Effector CD8-positive, alpha-beta T cell (primary cell): ENCODE measurements at regions not wholly inside any gene's neighbourhood (a gene's known extent, or its start where the extent isn't known, plus 50 kb on each side); places are given as distances from the start of the nearest gene placed in this dataset.
"Not testable (repeated sequence)": the region's sequence is repeated elsewhere in the genome, so short reads cannot be mapped to it uniquely, and the experiment has no call there.

Experiments used
- DNase-seq: peaks from one replicate; lab custom pipeline; 2025; lab: John Stamatoyannopoulos, UW

DNA sequence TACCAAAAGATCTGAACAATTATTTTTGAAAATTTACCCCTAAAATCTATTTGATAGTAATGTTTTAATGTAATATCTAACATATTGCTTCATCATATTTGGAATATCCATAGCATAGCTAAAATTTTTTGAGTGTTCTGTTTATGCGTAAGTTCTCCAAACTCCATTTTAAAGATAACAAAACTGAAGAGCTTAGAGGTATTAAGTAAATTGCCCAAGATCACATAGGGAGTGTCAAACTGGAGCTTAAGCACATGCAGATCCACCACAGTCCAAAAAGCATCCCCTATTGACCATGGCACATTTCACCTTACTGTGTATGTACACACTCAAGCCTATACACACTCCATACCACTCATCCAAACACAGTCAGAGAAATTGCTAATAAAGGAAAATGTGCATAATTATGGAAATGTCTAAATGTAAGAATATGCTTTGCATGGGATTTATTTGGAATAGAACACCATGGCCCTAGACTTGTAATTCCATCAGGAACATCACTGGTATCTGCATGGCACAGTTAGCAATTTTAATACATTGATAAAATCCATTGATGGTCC, 85.2 kb upstream of the TGFBR2 start:
- no peak for DNase-seq

DNA sequence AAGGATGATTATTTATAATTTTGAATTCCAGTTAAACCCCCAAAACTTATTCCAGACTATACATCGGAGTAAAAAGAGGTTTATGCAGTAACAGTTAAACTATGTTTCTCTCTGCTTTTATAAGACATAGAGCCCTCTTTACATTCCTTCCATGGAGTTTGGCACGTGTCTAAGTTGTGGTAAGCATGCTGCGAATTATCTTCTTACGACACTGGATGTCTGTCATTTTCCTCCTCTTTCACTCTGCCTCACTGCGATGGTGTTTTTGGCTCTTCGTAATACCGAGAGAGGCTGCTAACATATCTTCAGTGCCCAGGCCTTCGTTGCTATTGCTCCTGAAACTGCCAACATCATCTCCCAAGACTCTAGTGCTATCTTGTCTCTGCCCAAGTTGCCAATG, 83.9 kb upstream of the TGFBR2 start:
- DNase-seq: no peak

DNA sequence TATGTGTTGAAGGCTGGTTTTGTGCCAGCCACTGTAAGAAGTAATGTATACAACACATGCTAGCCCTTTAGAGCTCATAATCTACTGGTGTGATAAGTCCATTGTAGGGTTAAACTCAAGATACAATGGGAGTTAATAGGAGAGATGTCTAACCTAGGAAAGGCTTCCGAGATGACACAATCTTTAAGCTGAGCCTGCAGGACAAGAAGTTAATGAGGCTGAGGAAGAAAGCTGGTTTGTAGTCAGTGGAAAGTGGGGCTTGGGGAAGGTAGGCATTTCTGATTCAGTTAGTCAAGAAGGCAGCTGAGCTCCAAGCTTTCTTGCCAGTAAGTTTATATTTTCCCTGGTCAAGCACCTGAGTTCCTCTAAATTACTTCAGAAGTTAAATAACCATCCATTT, 83.0 kb upstream of the TGFBR2 start:
- DNase-seq: no peak

DNA sequence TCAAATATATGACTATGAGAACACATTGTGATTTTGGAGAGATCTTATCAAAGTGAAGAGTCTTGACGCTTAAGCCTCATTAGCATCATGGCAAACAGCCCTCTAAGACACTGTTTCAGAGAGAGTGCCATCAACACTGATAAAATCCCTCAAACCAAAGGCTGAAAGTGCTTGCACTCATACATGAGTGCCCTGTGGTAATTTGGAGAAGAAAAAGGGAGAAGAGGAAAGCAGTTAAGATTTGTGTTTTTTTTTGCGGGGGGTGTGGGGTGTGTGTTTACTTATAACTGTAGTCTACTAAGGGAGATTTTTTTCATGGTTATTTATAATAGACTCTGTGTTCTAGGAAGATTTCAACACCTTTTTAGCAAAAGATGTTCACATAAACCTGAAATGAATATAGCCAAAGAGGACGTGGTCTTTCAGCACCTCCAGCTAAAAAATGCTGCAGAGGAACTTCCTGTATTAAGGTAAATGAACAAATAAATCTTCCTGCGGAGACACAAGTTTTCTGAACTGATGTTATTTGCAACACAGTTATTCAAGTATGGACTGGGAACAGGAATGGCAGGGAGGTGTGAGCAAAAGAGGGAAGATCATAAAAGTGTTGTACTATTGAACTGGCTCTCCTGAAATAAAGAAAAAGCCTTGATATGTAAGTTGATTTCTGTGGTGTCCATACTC, 81.9 kb upstream of the TGFBR2 start:
- DNase-seq: no peak

DNA sequence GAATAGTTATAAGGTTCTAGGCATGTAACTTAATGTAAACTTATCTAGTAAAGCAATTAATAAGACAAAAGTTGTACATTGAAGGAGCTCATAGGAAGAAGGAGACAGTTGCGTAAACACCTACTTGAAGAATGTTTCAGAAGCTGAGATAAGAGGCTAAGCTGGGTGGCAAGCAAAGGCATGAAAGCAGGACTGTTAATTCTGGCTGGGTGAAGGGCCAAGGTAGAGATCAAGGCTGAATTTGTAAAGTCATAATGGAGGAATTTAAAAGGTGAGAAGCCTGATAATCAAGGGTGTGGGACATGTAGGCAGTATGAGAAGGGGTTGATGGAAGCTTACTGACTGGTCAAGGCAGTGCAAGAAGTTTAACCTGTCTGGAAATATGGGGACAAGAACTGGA, 80.4 kb upstream of the TGFBR2 start:
- DNase-seq: no peak

DNA sequence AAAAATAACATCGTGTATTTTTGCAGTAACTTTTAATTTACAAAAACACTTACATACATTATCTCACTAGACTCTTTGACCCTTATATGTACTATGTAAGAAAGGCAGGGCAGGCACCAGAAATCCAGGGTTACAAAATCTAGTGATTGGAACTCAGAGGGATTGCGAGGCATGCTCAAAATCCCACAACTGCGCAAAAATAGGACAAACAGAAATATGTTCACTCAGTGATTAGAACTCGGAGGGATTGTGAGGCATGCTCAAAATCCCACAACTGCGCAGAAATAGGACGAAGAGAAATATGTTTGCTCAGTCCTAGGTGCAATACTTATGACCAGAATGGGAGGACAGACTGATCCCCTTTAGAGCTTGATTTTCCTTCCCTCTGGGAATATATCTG, 79.2 kb upstream of the TGFBR2 start:
- DNase-seq: no peak

DNA sequence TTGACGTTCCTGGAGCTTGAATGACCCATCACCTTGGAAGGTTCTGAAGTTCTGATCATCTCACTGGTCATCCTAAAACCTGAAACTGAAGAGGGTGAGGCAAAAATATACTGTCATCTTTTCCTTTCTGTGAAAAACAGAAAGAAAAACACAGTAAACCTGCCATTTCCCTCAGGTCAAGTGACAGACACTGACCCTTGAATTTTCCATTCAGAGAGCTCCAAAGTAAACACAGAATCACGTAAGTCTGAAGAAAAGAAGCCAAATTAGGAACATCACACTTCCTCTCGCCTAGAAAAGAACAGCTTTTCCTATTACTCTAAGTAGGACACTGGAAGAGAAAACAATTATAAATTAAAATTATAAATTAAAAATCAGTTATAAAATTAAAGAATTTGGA, 78.7 kb upstream of the TGFBR2 start:
- no peak for DNase-seq

DNA sequence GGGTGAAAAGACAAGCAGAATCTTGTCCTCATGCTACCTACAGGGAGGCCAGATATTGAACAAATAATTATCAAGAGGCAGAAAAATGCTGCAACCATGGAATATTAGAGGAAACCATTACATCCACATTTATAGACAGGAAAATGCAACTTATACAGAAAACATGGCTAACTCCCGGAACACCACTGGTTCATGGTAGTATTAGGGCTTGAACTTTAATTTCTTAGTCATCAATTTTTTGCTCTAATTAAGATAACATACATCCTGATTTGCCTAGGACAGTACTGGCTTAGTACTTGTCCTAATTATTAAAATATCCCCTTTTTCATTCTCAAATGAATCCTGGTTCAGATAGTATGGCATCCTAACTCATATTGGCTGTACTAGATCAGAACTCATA, 76.3 kb upstream of the TGFBR2 start:
- DNase-seq: no peak

DNA sequence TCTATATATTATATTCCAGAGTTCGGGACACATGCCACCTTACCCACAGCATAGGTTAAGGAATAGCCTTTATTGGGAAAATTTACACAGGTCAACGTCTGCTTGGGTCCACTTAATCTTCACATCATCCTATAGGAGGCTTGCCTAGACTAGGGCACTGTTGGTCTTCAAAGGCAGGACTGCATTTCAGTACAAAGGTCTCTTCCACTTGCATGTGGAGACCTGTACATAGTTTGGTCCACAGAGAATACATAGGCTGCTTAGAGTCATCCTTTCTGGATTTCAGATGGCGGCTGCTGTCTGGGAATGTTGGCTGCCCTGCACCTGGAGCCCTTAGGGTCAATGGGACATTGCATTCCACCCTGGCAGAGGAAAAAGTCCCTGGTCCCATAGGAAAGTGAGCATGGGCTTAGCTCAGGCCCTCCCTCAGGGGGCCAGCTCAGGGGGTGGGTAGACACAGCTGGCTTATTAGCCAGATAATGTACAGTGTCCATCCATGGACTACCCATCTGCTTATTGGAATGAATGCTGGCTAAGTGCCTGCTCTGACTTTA, 75.3 kb upstream of the TGFBR2 start:
- no peak for DNase-seq

DNA sequence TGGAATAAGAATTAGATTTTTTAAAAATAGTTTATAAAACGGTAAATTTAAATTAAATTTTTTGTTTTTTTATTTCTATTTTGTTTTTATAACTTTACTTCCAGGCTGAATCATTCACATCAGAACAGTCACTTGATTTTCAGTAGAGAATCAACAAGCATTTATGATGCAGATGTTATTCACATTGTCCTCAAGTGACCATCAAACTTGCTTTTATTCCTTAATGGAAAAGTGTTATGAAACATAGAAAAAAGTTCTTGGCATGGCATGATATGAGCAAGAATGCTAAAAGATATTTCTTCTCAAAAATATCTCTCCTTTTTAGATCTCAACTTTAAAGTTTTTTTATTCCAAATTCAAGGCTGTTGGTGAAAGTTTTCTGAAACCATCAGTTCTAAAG, 70.9 kb upstream of the TGFBR2 start:
- DNase-seq: no peak

DNA sequence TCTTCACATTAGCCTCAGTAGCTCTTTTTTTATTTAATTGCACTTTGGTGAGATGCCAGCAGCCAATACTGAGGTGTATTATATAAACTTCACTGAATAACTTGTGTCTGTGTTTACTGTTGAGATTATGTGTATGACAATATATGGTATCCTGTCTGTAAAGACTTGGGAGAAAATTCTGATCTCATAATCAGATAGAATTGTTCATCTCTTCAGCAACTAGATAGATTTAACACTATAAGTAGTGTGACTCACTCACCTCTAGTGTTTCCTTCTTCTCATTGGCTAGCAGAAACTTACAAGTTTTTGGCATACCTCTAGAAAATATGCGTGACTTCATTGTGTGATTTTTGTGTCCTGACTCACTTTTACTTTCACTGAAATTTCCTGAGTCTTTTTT, 67.6 kb upstream of the TGFBR2 start:
- no peak for DNase-seq

DNA sequence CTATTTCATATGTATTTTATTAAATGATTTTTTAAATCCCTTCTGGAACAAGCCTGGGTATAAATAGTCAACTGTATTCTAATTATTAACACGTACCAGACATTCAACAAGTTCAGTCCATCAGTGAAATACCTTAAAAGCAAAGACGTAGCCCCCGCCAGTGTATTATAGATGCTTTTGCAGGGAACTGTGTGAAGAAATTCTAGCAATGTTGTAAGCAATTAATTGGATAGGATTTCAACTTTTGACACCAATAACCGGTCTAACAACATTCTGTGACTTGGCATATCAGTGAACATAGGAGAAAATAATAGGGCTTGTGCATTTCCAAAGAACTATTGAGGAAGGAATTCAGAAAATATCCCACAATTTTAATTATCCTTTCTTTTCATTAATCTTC, 67.2 kb upstream of the TGFBR2 start:
- DNase-seq: no peak

DNA sequence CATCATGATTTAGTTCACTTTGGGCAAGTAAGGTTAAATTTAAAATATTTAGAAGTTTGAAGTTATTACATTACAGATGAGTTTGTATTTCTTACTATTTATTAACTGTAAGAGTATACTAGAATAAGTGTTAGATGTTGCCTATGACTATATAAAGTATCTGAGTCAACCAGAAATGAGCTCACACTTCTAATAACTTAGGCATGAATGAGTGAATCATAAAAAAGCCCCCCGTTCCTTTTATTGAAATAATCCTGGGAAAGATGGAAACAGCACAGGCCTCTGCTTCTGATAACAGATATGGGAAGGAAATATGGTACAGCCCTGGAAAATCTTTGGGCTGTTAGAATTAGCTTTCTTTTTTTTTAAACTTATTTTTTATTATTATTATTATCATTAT, 66.6 kb upstream of the TGFBR2 start:
- no peak for DNase-seq

DNA sequence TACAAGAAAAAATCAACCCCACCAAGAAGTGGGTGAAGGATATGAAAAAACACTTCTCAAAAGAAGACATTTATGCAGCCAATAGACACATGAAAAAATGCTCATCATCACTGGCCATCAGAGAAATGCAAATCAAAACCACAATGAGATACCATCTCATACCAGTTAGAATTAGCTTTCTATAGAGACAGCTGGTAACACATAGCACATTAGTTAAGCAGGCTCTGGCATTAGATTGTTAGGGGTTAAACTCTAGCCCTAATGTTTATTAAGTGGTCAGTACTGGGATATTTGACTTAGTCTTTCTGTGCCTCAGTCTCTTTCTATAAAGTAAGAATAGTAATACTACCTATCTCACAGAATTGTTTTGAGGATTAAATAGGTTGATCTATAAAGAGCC, 65.2 kb upstream of the TGFBR2 start:
- not testable (repeated sequence) for DNase-seq

DNA sequence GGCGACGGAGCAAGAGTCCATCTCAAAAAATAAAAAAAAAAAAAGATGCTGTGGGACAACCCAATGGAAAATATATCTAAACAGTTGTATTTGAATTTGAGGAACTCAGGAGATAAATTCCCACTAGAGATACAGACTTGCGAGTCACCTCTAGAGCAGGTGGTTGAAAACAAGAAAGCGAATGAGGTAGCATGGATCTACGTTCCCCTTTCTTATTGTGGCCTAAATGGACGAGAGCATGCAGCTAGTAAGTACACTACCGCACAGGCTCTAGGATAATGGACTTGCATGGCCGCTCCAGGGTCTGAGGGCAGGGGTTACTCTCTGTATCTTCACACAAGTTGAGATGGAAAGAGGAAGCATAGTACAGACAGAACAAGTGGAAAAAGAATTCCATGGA, 63.5 kb upstream of the TGFBR2 start:
- no peak for DNase-seq

DNA sequence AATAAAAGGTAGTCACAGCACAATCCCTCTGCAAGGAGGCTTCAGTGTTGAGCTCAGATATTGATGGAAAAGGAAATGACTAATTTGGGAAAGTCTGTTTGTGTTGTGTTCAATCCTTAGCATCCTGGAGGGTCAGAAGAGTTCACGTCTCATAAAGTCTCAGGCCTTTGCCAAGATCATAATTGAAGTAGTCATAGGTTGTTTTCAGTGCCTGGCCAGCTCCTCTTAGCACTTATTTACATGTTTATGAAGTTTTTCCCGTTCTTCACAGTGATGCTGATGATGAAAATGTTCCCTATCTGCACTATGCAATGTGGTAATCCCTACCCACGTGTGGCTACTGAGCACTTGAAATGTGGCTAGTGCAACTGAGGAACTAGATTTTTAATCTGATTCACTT, 61.6 kb upstream of the TGFBR2 start:
- no peak for DNase-seq

DNA sequence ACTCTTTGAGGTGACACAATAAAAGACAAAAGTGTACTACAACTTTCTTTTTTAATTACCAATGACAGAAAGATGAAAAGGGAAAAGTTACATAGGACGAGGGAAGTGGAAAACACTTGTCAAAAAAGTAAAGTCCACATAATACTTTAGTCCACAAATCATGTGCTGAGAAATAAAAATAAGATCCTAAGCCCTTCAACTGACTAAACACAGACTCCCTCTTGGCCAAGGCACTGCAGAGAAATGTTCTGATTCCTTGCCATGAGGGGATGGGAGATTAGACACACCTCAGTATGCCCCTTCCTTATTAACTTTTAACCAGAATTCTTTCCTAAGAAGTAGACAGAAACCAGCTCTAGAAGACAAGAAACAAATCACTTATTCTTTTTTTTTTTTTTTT, 59.5 kb upstream of the TGFBR2 start:
- no peak for DNase-seq

DNA sequence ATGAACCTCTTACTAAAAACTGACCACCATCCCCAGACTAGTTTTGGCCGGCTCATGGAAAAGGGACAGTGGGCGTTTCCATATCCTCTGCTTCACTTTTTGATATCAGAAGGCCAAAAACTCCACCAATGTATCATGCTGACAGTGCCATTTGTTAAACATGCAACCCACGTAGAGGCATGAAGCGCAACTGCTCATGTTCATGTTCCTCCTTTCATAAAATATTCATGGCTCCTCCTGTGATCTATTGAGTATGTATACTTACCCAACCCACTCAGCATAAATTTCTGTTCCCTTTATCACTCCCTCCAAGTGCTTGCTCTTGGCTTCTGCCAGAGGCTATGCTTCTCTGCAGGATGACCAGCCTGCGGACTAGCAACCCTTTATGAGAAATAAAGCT, 58.7 kb upstream of the TGFBR2 start:
- DNase-seq: no peak

DNA sequence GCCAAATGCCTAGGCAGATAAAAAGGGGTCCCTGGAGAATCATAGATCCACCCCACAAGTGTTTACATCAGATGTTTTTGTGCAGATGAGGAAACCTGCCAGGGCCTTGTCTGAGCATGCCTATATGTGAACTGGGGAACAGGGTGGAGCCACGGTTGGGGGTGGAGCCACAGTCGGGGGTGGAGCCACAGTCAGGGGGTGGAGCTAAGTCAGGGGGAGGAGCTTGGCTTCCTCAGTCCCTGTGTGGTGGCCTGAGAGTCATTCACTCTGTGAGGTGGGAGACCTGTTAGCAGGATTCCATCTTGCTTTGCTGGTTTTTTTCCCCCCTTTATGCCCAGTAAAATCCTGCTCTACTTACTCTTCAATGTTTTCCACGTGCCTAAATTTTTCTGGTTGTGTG, 57.8 kb upstream of the TGFBR2 start:
- no peak for DNase-seq

DNA sequence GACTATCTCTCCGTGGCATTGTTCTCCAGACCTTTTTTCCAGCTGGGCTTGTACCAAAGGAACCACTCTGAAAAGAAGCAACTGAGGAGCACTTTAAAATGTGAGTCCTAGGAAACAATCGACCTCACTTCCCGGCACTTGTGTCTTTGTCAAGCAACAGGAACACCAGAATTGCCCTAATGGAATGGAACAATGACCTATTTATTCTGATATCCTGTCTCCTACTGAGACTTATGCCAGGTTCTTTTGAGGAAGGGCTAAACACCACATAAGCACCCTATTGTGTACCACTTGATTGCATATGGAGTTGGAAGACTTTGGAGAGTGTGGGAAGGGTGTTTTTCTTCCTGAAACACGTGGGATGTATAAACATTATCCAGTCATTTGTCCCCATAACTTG, 56.8 kb upstream of the TGFBR2 start:
- no peak for DNase-seq

DNA sequence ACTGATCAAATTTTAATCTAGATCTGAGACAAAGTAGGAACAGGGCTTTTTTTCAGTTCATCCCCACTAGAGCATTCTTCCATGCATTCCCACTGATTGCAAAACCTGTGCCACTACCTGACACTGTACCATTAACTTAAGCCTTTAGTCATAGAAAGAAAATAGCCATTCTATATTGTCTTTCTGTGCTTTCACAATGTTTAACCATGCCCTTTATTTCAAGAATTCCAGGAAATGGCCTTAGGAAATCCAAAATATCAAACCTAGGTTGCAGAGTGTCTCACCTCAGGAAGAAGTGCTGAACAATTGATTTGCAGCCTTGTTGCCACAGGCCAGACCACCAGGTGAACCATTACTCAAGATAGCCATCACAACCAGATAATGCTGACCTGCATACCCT, 56.2 kb upstream of the TGFBR2 start:
- no peak for DNase-seq

DNA sequence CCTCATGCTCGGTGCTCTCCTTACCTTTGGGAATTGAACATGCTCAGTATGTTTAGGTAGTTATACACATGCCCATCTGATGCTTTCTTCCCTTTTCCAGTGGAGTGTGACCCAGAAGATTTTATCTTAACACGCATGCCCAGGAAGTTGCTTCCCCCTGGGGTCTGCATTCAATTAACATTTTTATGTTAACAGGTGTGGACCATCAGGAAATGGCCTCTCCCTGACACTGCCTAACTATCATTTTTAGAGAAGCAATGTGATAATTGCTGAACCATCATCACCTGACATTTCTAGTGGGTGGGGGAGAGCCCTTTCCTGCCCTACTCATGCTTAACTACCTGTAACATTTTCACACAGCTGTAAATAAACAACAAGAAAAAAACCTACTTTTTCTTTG, 55.1 kb upstream of the TGFBR2 start:
- DNase-seq: no peak

DNA sequence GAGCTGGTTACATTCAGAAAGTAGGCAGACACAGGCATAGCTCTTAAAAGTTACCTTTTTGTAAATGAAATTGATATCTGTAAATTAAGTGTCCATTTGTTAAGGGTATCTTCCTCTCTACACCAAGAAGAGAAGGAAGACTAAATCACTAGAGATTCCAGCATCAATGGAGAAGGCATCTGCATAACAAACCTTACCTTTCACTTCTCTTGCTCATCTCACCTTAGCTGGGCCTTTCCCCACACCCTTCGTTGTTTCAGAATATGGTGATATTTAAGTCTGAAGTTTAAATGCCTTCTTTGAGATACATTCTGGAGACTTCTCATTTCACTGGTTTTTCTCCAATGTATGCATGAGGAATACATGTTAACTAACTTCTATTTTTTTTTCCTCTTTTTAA, 54.5 kb upstream of the TGFBR2 start:
- DNase-seq: no peak
